ENCODE measurements at regions not wholly inside any gene's neighbourhood (a gene's known extent, or its start where the extent isn't known, plus 50 kb on each side); places are given as distances from the start of the nearest gene placed in this dataset.

- H3K27ac Mint-ChIP-seq = no peak overlapping the region
Measured at GRCh38 chr11:115916608-115917007, 412.4 kb upstream of the CADM1 start.

More at GRCh38 chr11:115916608-115917007, 412.4 kb upstream of the CADM1 start:
- Mint-ChIP-seq H3K4me3 (no peak overlapping the region), H3K4me1 (peaks cover 6% of the 10 kb centered on the region; the same call in 1 of the 3 replicates), H3K36me3 (ENCODE audit: low read depth) (no peaks in the 10 kb centered on the region), H3K27me3 (ENCODE audit: insufficient read depth, low read depth, poor library complexity) (no peaks in the 10 kb centered on the region), H3K9me3 (no peaks in the 10 kb centered on the region)
- Histone ChIP-seq H2AFZ (no peak overlapping the region), H3K36me3 (ENCODE audit: insufficient read depth) (no peaks in the 10 kb centered on the region), H3K27me3 (ENCODE audit: insufficient read depth) (no peaks in the 10 kb centered on the region), H3K79me2 (replicated peaks; ENCODE audit: insufficient read depth) (no peaks in the 10 kb centered on the region), H4K20me1 (replicated peaks; ENCODE audit: insufficient read depth) (no peaks in the 10 kb centered on the region), H3K9me2 (ENCODE audit: insufficient read depth) (no peaks in the 10 kb centered on the region), H3K4me3 (no peak overlapping the region), H3K4me2 (no peak overlapping the region), H3F3A (replicated peaks; ENCODE audit: low read depth) (no peaks in the 10 kb centered on the region), H3K4me1 (ENCODE audit: insufficient read depth) (no peaks in the 10 kb centered on the region), H3K27ac (ENCODE audit: low read depth) (no peak overlapping the region)
- ATAC-seq (no peak), DNase-seq (ENCODE audit: low spot score) (no peak)
- no peak for TF ChIP-seq ZNF114 (CRISPR knock-in tag; IDR thresholded peaks at IDR 0.05)
- TF ChIP-seq REST (IDR thresholded peaks at IDR 0.05; ENCODE audit: unreplicated experiment) = no peak
- TF ChIP-seq ZNF462 (CRISPR knock-in tag; IDR thresholded peaks at IDR 0.05) = no peak
- TF ChIP-seq ETS1 (IDR thresholded peaks at IDR 0.05) = no peak
- TF ChIP-seq ZNF331 (CRISPR knock-in tag; IDR thresholded peaks at IDR 0.05; ENCODE audit: low read depth) = no peak
- TF ChIP-seq NANOG (IDR thresholded peaks at IDR 0.05; ENCODE audit: borderline replicate concordance) = no peak
- no peak for TF ChIP-seq EZH2phosphoT487 (IDR thresholded peaks at IDR 0.05; ENCODE audit: unreplicated experiment)
- TF ChIP-seq CTCF (conservative IDR thresholded peaks at IDR 0.05; ENCODE audit: low read depth in 2 of 2) = no peak
- TF ChIP-seq POLR2AphosphoS5 (IDR thresholded peaks at IDR 0.05; ENCODE audit: low read depth) = no peak
- no peak for TF ChIP-seq EZH2 (IDR thresholded peaks at IDR 0.05; ENCODE audit: low read depth, unreplicated experiment)
- TF ChIP-seq CREB1 (CRISPR knock-in tag; IDR thresholded peaks at IDR 0.05; ENCODE audit: low read depth) = no peak
- TF ChIP-seq JUNB (IDR thresholded peaks at IDR 0.05; ENCODE audit: unreplicated experiment) = no peak
- no peak for TF ChIP-seq STAT1 (IDR thresholded peaks at IDR 0.05; ENCODE audit: unreplicated experiment)
